Stimulated activated CD4-positive, alpha-beta T cell treated with anti-CD3 and anti-CD28 coated beads, TNF-alpha, amount 100 ng/mL, for 24 hours (primary cell): ENCODE measurements at regions not wholly inside any gene's neighbourhood (a gene's known extent, or its start where the extent isn't known, plus 50 kb on each side); places are given as distances from the start of the nearest gene placed in this dataset.
"Not testable (repeated sequence)": the region's sequence is repeated elsewhere in the genome, so short reads cannot be mapped to it uniquely, and the experiment has no call there.

ENCODE experiments used
- DNase-seq, 3 experiments: peaks; one replicate each; pipeline ENCODE4 v3.0.0-alpha.2; 2020; ENCODE audit warnings: low read depth in 3 of 3

DNA sequence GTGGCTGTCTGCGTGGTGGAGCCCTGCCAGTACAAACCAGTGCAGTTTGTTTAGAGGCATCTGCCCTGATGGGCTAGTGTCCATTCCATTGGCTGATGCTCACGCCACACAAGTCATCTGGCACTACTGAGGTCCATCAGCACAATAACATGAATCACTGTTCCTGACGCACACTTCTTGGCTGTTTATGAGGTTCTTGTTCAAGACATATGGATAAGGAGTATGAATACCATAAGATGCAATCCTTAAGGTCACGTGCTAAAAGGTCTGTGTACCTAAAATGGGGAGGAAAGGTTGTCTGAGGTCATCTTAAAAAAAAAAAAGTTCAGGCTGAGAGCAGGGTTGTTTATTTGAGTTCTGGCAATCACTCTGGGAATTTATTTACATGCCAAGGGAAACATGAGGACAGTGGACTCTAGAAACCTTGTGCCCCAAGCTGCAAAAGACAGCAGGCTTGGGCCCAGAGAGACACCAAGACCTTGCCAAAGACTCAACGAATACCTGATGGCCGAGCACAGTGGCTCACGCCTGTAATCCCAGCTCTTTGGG lies 54.1 kb upstream of the SHLD1 start:
- no peak for DNase-seq

DNA sequence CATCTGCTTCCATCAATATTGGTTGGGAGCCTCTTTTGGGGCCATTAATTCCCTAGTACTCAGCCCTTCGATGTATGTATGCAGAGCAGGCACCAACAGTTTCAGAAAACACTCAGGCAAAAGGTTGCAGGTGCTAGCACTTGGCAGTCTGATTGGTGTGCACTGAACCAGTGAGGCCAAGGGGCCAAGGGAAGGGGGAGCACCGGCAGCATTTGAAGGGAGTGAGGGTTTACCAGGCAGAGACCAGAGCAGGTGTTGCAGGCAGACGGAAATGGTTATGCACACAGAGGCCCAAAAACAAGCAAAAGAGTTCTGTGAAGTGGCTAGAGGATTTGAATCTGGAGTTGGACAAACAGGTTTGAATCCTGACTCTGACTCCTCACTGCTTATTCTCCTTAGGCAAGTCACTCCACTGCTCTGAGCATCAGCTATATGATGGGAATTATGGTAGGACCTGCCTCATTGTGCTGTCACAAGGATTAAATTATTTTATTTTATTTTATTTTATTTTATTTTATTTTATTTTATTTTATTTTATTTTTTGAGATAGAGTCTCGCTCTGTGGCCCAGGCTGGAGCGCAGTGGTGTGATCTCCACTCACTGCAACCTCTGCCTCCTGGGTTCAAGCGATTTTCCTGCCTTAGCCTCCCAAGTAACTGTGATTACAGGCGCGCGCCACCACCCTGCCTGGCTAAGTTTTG lies 58.1 kb upstream of the SHLD1 start:
- DNase-seq, result no peak

DNA sequence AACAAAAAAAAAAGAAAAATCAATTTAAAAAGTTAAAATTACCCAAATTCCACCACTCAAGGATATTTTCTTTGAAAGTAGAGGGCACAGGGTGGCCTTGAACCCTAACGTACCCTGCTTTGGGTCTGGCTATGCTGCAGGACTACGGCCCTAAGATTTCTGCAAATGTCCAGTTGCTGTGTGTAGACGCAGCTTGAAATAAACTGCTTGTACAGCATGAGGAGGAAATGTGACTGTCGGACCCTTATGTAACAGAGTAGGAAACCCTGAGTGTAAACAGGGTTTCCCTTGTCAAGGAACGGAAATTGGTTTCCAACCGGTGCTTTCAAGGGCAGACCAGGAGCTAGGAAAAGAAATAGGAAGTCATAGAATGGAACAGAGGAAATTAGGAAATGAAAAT lies 60.7 kb upstream of the SHLD1 start:
- DNase-seq, result no peak

DNA sequence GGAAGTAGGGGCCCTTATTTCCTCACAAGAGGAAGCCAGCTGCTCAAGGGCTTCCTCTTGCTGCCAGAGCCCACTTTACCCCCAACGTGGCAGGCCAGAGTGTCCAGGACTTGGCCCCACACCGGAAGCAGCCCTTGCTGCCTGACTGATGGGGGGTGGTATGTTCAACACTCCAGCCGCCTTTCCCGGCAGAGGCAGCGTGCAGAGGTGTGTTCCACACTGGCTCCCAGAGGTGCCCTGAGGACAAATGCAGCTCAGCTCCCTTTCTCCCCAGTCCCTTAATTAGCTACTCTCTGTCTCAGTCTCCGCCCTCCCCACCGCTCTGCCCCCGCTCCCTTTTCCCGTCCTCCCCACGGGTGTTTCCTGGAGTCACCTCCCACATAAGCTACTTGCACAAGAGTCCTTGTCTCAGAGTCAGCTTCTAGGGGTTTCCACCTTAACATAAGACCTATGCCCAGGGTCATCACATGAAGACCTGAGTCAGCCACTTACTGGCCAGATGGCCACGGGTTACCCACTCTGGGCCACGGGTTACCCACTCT lies 61.7 kb upstream of the SHLD1 start:
- DNase-seq, result no peak

DNA sequence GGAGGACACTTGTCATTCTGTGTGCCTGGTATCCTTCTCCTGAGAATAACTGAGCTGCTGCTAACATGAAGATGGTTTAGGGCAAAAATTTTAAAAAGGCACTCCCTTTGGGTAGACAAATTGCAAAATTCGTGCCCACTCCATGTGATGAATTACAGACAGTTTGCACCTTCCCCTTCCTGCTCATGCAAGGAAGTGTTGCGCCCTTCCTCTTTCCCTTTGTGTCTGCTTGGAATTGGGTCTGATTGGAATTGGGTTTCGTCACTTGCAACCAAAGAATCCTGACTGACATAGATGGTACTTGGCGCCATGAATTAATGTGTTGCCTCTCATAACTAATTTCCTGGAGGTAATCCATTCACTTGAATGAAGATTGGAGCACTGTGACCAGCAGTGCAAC lies 62.3 kb upstream of the SHLD1 start:
- DNase-seq, result no peak

DNA sequence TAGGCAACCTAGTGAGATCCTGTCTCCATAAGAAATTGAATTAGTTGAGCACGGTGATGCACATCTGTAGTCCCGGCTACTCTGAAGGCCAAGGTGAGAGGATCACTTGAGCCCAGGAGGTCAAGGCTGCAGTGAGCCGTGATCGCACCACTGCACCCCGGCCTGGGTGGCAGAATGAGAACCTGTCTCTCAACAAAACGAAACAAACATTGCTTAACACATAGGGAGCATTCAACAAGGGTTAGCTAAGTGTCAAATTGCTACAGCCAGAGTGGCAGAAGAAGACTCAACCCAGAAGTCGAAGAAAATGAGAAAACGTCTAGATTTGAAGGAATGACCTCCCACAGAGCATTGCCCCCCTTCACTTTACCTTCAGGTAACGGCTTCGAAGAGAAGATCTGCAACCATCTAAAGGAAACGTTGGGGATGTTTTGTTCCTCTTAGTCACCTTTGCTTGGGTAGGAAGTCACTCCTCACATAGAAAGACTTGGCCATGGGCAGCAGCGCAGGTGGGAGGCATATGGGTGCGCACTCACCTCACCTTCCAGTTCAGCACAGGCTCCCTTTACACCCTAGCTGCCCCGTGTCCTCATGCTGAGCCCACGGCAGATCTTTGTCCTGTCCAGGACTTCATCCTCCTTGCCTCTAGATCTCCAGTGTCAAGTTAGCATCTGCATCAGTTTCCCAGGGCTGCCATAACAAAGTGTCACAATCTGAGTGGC lies 63.7 kb upstream of the SHLD1 start:
- DNase-seq, result no peak

DNA sequence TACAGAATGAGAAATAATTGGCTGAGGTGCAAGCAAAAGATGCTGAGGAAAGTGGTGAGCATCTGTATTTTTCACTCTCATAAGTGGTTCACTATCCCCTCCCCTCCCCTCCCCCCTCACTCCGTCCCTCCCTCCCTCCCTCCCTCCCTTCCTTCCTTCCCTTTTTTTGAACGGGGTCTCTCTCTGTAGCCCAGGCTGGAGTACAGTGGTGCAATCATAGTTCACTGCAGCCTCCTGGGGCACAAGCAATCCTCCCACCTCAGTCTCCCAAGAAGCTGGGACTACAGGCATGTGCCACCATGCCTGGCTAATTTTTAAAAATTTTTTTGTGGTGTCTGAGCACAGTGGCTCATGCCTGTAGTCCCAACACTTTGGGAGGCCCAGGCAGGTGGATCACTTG lies 67.6 kb upstream of the SHLD1 start:
- not testable (repeated sequence) for DNase-seq

DNA sequence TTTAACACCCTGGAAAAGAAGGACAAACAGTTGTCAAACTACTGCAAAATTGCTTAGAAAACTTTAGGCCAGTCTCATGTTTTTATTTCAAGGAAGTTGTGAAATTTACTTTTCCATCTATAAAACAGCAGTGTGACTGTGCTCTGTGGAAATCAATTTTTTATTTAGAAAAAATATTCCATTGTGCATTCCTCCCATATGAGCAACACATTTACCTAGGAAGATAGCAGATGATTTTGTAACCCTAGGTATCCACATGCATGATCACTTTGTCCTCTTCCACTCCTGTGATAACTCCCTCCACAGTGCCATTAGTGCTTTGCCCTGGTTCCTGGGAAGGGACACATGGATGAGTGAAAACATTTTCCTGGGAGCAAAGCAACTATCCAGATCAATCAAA lies 69.4 kb upstream of the GPCPD1 start:
- DNase-seq, result no peak

DNA sequence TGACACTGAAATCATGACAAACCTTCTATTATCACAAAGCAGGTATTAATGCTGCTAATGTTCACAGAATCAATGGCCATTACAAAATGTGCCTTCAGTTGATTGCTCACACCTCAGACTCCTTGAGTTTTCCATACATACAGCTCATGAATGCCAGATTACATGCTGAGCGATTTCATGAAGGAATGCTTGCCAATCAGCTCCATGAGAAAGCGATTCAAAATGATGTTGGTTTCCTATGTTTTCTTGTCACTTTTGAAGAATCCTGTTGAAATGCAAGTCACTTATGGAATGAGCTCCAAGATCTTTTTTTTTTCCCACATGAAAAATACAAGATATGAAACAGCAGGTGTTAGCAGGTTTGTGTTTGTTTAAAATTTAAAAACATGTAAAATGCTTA lies 68.0 kb upstream of the GPCPD1 start:
- DNase-seq, result no peak

DNA sequence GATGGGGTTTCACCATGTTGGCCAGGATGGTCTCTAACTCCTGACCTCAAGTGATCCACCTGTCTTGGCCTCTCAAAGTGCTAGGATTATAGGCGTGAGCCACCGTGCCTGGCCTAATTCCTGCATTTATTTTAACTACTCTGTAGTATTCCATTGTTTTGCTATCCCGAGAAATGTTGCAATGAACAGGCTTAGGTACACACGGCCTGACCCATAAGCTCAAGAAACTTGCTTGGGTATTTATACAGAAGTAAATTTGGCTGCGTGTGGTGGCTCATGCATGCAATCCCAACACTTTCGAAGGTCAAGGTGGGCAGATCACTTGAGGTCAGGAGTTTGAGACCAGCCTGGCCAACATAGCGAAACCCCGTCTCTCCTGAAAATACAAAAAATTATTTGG lies 67.1 kb upstream of the GPCPD1 start:
- not testable (repeated sequence) for DNase-seq

DNA sequence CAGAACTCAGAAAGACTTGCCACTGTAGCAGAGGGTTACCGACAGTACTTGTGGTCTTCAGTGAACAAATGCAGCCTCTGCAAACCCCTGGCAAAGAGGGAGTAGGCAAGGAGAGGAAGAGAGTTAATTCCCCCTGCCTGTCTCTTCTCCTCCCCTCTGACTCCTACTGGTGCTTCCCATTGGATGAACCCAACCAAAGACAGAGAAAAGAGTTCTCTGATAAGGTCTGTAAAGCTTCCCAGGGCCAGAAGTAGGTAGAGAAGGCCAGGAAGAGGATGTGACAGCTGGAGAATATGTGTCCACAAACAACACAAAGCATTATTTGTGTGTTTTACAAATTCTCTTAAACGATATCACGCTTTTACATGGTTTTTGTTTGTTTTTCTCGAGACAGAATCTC lies 66.6 kb upstream of the GPCPD1 start:
- DNase-seq, result no peak

DNA sequence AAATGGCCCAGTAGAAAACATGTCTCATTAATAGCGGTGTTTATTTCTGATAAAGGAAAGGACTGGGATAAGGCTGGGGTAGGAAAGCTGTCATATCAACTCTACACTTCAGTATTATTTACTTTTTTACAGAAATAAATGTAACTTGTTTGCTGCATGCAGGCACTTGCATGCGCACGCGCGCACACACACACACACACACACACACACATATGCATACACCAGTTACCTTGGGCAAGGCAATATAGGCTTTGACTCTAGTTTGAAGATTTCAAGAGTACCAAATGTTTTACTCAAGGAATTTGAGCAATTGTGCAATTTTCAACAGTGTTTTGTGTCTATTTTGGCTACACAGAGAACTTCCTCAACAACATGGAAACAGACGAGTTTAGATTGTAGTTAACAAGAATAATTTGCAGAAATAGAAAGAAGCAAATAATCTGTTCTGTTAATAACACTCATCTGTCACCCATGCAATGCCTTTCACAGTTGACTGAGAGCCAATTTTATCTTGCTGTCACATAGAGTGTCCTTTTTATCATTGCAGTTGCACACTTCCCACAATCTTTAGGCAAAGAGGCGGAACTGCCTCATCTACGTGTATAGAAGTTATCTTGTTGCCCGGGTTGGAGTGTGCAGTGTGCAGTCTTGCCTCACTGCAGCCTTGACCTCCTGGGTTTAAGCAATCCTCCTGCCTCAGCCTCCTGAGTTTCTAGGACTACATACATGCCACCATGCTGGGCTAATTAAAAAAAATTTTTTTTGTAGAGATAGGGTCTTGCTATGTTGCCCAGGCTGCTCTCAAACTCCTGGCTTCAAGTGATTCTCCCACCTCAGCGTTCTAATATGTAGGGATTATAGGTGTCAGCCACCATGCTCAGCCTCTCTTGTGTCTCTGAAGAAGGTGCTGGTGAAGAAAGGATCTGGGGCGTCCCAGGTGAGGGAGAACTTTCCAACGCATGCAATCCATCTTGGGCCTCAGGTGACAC lies 64.6 kb upstream of the GPCPD1 start:
- no peak for DNase-seq

DNA sequence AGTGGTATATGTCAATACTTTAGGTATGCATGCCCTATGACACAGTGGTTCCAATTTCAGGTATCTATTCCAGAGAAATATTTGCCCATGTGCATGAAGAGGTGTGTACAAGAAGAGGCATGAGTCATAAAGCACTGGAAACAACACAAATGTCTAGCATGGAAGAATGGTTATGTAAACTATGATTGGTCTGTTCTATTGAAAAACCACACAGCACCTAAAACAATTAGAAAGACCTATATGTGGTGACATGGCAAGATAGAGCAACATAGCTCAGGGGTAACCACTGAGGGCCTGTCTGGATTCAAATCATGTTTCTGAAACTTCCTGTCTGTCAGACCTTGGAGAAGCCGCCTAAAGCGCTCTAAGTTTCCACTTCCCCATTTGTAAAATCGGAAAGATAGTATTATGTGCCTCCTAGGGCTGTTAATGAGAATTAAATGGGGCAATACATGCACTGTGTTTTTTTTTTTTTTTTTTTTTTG lies 63.4 kb upstream of the GPCPD1 start:
- peak in 1 of 3 experiments; percentile 24 for DNase-seq

DNA sequence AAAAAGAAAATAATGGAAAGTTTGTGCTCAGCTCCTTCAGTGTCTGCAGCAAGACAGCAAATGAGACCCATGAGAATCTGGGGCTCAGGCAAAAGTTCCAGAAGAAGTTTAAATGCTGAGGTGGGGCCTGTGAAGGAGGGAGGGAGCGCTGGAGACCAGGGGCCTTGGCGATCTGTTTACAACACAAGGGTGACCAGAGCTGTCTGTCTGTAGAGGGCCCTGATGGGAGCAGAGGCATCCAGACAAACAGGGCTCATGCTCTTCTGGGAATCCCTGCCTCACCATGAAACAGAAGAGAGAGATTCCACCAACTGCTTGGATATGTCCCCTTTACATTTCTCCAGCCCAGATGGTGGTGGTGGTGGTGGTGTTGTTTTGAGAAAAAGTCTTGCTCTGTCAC lies 60.1 kb upstream of the GPCPD1 start:
- DNase-seq, result no peak

DNA sequence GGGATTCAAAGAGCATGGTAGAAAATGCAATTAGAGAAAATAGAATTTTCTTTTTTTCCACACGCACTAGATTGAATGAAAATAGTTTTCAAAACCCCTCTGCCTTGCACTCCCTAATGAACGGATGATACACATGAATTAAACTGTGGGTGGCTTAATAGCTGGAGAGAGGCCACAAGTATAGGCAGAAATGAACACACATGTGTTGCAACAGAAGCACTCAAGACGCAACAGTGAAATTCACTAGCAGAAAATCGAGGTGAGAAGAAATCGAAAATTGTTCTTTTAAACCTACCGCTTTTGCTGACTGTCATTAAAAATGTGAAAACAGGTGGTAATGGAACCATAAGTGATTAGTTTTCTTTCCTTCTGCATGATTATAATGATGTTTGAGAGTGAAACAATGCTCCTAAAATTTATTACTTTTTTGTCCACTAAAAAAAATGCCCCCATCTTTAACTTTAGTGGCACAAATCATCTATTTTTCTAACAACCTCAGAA lies 59.3 kb upstream of the GPCPD1 start:
- DNase-seq, result no peak

DNA sequence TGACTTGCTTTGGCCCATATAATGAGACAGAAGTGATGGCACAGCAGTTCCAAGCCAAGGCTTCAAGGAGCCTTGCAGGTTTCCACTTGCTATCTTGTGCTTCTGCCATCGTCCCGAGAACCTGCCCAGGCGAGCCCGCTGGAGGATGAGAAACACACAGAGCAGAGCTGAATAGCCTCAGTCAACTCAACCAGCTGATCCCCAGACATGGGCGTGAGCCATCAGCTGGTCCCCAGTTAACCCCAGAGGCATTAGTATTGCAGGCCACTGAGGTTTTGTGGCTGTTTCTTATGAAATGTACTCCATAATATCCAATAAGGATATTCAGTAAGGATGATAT lies 57.7 kb upstream of the GPCPD1 start:
- no peak for DNase-seq

DNA sequence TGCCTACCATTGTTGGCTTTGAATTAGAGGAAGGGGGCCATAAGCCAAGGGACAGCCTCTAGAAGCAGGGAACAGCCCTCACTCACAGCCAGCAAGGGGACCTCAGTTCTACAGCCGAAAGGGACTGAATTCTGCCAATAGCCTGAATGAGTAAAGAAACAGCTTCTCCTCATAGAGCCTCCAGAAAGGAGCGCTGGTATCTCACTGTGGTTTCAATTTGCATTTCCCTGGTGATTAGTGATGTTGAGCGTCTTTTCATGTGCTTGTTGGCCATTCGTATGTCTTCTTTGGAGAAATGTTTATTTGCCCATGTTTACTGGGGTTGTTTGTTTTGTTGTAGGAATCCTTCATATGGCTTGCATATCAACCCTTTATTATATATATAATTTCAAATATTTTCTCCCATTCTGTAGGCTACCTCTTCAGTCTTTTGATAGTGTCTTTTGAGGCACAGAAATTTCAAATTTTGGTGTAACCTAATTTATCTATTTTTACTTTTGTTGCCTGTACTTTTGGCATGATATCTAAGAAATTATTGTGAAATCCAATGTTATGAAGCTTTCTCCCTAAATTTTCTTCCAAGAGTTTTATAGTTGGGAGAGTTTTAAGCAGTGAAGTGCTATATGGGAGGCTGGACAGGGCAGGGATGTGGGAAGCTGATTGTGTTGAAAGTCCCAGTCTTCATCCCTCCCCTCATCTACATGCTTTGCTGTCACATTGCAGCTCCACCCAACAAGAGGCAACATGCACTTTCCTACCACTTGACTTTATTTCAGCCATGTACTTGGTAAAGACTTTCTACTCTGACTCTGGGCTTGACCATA lies 57.1 kb upstream of the GPCPD1 start:
- DNase-seq, result no peak

DNA sequence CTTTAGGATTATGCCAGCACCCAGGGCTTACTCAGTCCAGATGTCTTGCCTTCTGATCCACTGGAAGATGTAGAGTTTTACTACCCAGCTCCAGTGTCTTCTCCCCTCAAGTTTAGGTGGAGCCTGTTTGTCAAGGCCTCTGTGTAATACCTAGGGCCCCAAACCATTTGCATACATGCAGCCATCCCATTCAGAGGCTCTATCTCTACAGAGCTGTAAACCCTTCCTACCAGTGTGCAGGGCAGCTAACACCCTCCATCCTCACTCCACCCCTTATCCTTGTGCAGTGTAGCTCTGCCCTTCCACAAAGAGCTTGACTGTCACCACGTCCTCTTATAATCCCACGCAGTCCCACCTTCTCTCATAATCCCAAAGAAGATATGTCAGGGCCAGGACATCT lies 54.6 kb upstream of the GPCPD1 start:
- DNase-seq, result no peak

DNA sequence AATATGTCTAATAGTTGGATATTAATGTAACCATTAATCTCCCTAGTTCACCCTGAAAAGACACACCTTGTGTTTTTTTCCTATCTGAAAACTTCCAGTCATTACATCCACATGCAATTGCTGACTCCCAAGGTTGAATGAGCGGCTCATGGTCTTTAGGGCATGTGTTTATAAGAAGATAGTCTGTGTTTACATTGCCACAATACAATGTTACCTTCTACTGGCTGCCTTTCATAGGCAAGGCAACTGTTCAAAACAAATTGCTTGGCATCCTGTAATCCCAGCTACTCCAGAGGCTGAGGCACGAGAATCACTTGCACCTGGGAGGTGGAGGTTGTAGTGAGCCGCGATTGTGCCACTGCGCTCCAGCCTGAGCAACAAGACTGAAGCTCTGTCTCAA lies 52.6 kb upstream of the GPCPD1 start:
- DNase-seq, result no peak

DNA sequence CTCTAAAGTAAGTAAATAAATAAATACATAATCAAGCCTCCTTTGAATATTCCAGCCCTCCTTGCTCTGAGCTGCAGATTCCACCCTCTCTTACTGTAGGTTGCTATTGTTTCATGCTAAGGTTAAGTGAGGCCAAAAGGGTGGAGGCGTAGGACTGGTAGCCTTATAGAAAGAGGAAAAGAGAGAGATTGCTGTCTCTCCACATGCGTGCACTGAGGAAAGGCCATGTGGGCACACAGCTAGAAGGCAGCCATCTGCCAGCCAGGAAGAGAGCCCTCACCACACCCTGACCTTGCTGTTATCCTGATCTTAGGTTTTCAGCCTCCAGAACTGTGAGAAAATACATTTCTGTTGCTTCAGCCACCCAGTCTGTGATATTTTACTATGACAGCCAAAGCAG lies 52.0 kb upstream of the GPCPD1 start:
- DNase-seq, result no peak

DNA sequence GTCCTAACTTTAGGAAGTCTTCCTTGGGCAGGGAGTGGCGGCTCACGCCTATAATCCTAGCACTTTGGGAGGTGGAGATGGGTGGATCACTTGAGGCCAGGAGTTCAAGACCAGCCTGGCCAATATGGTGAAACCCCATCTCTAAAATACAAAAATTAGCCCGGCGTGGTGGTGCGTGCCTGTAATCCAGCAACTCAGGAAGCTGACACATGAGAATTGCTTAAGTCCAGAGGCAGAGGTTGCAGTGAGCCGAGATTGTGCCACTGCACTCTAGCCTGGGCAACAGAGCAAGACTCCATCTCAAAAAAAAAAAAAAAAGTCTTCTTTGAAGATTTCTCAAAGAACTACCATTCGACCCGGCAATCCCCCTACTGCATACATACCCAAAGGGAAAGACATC lies 50.0 kb upstream of the GPCPD1 start:
- DNase-seq, result not testable (repeated sequence)
